Activated CD4-positive, alpha-beta T cell treated with anti-CD3 and anti-CD28 coated beads for 24 hours (primary cell): ENCODE measurements at regions not wholly inside any gene's neighbourhood (a gene's known extent, or its start where the extent isn't known, plus 50 kb on each side); places are given as distances from the start of the nearest gene placed in this dataset.
"Not testable (repeated sequence)": the region's sequence is repeated elsewhere in the genome, so short reads cannot be mapped to it uniquely, and the experiment has no call there.

Experiments used
- DNase-seq, 2 donors: peaks; one replicate each; pipeline ENCODE4 v3.0.0-alpha.2; 2020; ENCODE audit warnings: low read depth in 2 of 2

DNA sequence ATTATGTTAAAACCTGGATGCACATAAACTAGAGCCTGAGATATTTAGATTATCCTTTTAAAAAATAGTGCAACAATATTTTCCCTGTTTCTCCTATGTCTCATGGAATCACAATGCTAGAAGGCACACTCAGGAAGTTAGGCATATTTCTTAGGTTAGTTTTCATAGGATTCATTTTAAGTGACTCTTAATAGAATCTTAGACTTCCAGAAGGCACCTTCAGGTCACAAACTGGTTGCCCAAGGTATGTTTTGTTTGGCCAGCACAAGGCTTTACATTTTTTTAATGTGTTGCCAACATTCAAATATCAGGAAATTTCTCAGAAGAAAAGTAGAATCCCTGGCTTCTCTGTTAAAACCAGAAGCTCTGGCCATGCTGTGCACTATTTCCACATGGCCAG, 129.3 kb downstream of the LNPK start:
- DNase-seq: no peak

DNA sequence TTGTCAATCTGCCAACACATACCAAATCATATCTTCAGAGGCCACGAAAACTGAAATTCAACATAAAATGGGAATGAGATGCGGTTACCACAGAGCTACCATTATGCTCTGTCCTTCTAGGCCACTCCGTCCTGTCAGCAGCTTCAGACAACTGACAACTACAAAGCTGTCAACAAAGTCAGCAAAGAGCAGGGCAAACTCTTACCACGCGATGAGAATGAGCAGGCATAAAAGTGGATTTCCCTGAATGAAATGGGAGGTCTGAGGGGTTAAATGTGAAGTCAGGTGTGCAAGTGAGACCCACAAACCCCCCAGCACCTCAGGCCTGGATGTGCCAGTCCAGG, 130.1 kb downstream of the LNPK start:
- DNase-seq: no peak

DNA sequence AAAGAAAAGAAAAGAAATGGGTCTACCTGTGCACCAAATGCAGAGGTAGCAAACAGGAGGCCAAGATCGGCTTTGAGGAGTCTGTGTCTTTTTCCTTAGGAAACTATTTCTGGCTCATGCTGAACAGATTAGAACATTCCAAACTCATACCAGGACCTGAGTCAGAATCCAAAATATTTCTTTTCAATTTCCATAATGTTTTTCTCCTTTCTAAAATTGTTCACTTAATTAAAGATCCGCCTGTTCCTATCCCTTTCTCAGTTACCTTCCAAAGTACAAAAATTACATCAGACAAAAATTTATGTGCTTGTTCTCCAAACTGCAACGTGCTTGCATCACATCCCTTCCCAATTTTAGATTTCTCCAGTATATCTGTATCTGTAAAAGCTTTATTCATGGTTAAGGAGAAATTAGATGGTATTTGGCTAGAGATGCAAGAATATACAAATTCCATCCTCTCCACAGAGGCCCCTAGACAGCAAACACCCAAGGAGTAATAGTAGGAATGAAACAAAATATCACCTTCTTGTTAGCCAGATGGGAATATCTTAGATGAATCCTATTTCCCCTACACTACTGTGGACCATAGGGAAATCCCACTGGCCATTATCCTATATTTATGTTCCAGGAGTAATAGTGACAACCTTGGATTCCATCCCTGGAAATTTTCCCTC, 130.6 kb downstream of the LNPK start:
- DNase-seq: no peak

DNA sequence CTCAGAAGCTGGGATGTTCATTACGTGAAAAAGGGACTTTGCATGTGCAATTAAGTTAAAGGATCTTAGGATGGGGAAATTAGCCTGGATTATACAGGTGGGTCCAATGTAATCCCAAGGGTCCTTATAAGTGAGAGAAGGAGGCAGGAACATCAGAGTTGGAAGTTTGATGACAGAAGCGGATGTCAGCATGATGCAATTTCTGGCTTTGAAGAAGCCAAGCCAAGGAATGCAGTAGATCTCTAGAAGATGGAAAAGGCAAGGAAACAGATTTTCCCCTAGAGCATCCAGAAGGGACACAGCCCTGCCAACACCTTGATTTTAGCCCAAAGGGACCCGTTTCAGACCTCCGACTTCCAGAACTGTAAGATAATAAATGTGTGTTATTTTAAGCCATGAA, 136.4 kb downstream of the LNPK start:
- no peak for DNase-seq

DNA sequence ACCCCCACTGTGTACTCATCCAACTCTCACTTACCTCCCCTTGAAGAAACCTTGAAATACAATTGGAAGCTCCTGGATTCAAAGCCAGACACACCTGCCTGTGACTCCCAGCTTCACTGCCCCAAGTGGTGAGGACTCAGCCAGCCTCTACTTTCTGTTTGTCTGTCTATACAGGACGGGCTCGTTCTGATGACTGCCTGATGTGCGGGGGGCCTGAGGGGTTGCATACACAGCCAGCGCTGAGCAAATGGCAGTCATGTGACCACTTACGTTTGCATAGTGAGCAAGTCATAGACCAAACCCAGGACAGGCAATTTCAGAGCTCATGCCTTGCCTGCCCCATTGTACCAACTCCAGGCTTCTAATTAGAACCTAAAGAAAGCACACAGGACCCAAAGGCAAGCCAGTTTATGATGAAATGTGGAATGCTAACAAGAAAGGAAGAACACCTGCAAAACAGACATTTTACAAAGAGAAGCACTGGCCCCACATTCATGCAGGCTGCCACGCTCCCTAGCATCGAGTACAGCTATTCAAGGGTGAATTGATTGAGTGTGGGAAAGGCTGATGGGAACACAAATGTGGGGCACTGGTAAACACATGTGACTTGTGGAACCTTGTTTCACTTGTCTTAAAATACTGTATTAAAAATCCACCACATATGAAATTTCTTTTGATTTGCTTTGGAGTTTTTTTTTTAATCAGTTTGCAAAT, 137.8 kb downstream of the LNPK start:
- no peak for DNase-seq

DNA sequence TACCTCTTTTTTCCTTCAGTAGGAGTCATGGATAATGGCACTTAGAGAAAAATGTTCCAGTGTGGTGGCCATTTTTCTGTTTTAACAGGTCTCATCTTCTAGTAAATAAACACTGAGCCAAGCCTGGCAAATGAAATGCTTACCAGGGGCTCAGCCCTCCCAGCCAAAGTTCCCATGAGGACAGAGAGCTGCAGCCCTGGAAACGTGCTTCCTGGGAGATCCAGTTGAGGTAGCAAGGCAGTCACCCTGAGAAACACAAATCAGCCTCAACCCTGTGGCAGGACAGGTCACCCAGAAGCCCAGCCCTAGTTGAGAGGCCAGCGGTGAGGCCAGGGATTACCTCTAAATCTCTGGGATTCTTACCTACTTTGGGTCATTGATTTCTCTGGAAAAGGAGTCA, 140.1 kb downstream of the LNPK start:
- no peak for DNase-seq

DNA sequence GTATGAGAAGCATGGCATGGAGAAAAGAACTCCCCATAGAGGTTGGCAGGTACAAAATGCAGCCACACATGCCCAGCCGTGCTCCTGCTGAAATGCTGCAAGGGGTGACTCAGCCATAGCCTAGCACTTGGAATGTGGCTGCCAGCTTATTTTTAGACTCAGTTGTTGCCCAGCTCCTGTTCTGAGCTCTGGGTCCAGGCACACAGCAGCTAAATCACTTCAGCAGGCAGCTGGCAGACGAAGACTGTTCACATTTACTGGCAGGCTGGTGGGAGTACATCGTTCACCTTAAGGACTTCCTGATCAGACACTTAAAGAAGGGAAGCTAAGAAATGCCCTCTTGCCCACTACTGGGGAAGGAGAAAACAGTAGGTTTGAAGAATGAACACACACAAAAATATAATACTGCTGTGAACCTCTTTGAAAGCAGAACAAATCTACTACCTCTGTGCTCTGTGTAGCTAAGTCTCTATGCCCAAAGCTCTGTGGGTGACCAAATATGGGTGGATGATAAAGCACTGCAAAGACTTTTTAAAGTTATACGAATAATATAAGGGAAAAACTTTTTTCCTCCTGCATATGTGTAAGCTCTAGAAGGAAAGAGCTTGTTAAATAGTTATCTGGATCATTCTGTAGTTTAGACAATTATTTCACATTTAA, 146.1 kb downstream of the LNPK start:
- no peak for DNase-seq

DNA sequence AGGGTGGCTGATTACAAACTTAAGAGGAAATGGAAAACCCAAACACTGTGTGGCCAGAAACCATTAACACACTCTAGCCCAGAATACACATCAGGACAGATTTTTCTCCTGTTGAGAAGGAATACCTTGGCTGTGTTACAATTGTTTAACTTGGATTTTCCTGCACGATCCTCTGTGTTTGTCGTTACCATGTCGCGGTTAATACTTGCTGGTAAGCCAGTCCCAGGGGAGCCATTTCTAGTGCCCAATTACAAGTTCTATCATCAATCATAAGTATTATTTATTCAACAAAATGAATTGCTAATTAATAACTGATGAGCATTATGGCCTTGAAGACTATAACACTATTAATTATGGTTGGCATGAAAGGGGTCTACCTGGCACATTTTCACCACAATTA, 146.8 kb downstream of the LNPK start:
- no peak for DNase-seq

DNA sequence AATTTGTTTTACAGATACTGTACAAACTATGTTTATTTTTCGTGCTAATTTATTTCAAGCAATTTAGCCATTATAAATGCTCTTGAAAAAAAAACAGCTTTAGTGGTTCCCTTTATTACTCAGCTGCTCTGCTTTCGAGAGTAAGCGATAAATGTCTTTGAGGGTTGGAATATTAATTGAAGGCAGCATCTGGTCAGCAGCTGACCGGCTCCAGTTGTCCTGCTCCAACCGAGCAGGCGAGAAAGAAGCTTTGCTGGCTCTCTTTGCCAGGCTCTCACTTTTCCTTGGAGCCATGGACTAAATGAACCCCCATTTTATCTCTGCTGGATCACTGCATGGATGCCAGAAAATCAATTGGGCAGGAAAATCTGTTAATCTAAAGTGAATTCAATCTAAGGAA, 147.4 kb downstream of the LNPK start:
- DNase-seq: no peak

DNA sequence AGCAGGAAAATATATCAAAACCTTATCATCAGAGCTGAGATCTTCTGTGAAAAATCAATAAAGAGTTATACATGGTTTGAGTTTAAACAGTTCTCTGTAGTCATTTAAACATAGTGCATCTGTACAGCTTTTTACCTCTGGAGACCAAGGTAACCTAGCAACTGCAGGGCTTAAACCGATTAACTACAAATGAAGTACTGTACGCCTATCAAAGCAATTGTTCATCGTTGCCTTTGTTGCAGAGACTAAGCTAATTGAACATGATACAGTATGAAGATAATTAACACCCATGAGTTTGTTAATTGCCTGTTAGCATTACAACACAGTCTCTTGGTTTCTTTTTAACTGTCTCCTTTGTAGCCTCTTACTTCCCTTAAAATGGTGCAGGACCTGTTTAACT, 147.9 kb downstream of the LNPK start:
- DNase-seq: no peak

DNA sequence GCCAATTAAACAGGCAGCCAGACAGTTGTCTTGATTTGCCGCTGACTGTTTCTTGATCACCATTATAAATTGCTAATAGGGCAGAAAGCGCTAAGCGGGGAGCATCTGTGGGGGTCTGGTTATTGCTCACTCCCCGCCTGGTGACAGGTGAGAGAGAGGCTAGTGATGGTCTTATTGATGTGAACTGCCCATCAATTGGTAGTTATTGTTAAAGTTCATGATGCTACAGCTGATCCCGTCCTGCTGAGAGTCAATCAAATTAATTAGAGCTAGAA, 148.5 kb downstream of the LNPK start:
- no peak for DNase-seq

DNA sequence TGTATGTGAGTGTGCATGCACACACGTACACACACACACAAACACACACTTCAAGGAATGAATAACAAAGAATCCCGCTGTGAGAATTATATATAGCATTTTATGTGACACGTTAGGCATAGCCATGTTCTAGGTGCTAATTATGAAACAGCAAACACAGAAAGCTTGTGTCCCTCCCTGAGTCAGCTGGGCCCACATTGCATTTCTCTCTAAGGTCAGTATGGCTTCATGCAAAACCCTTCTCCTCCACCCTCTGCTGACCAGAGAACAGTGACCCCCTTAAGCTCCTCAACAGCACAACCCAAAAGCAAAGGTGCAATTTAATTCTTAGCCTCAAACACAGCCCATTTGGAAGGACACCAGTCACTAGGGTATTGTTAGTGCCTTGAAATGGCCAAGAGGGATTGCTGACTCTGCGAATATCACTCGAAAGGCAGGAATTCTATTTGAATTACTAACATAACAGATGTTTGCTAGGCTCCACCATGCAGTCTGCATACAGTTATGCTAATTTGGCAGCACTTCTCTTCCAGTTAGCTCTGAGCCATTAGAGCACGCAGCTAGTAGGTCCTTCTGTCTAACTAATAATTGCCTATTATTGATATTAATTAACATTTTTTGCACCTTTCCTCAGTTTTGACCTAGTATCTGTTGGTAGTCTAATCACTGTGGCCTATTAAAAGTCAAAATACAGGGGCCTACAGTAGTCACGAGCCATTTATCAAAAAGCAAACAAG, 149.0 kb downstream of the LNPK start:
- no peak for DNase-seq

DNA sequence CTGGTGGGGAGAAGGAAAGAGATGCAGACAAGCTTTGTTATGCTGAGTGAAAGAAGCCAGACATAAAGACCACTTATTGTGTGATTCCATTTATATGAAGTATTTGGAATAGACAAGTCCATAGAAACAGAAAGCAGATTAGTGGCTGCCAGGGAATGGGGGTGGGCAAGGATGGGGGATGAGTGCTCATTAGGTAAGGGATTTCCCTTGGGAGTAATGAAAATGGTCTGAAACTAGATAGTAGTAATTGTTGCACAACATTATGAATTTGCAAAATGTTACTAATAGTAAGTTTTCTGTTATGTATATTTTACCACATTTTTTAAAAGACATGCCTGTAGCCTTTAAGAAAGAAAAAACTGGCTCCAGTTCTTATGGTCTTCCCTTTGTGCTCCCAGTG, 154.9 kb downstream of the LNPK start:
- no peak for DNase-seq

DNA sequence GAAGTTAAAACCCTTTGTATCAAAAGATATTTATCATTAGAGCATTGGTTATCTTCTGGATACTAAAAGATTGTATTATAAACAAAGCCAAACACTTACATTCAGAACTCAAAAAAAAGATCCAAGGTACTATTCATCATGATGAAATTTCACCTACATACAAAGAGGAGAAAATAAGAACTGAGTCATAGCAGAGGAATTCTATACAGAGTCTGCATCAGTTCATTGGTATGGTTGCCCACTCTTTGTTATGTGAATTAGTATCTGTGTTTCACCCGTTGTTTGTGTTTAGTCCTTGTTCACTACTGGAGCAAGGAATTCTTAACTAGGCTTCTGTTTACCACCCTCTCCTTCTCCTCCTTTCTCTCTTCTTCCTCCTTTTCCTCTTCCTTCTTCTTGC, 157.9 kb downstream of the LNPK start:
- no peak for DNase-seq

DNA sequence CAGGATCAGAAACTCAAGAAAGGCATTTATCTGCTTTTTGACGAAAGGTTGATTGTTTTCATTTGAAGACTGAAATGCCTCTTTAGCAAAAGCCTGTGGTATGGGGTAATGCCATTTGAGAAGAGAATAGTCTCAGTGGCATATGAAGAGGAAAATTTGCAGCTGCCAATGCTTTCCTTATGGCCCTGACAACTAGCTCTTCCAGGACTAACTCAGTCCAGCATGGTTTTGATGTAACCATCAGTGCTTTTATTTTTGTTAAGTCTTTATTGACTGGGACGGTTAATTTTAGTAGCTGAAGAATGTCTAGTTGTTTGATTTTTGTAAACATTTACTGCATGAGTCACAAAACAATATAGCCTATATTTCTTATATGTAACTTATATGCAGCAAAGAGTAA, 158.4 kb downstream of the LNPK start:
- no peak for DNase-seq

DNA sequence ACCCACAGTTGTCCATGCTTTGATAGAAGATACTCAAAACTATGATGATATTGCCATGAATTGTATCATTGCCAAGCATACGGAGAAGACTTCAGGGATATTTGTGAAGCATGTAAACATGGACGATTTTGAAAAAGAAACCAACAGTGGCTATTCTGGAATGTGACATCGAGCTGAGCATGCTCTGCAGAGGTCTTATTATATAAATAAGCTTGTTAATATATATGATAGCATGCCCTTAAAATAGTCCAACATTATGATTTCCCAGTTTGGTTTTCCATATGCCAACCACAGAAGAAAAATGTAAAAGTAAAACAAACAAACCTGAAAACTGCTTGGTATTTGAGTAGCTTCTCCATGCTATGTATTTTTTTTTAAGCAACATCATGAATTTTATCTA, 159.1 kb downstream of the LNPK start:
- no peak for DNase-seq

DNA sequence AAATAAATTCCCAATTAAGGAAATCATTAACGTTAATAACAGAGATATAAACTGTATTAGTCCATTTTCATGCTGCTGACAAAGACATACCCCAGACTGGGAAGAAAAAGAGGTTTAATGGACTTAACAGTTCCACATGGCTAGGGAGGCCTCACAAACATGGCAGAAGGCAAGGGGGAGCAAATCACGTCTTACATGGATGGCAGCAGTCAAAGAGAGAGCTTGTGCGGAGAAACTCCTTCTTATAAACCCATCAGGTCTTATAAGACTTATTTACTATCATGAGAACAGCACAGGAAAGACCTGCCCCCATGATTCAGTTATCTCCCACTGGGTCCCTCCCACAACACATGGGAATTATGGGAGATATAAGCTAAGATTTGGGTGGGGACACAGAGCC, 161.3 kb downstream of the LNPK start:
- DNase-seq: not testable (repeated sequence)

DNA sequence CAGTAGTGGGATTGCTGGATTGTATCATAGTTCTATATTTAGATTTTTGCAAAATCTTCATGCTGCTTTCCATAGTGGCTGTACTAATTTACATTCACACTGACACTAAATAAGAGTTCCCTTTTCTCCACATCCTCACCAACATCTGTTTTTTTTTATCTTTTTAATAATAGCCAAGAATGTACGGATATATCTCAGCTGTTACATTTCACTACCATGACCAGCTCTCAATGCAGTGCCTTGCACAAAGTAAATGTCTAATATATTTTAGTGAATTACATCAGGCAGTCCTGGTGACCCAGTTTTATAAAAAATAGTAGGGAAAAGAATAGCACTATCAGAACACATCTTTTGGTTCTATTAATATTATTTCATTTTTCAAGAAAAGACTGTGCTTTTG, 161.8 kb downstream of the LNPK start:
- DNase-seq: no peak

DNA sequence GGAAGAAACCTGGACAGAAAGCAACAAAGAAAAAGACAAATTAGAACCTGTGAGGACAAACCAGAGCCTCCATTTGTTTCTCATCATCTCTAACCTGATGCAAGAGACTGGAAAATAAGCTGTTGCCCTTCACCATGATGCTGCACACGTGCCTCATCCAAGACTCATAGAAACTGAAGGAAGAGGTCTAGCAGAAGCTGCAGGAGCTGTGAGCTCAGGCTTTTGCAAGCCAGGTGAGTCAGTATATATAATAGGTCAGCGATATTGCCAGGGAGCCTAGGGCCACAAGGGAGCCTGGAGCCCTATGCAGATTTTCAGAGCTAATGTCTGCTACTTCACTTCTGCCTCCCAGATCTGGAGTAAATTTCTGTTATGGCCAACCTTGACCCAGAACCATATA, 163.1 kb downstream of the LNPK start:
- DNase-seq: no peak

DNA sequence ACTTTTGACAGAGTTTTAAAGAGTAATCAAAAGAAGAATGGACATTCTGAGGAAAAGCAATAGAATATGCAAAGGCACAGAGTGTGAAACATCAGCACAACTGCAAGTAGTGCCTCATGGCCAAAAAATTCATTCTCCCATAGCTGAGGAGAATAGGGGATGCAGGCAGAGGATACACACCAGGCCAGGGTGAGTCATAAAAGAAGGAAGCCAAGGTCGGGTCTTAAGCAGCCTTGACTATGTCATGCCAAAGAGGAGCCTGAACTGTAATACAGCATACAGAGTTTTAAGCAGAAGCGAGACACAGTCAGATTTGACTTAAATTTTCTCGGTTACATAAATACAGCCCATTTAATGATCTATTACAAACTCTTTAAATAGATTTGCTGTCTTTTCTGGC, 165.0 kb downstream of the LNPK start:
- DNase-seq: no peak

DNA sequence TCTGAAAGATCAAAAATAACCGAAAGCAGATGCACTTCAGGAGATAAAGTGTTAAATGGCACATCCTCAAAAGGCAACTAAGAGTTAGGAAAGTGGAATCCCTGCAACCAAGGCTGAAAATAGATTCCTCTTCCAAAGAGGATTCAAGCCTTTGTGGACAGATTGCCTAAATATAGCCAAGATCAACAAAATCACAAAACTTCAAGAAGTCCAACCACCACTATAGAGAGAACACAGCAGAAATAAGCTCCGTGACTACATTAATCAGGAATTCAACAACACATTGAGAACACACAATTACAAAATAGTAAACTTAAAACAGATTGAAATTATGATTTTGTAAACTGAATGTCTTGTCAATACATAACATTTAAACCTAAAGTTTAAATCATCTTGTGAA, 165.7 kb downstream of the LNPK start:
- DNase-seq: no peak

DNA sequence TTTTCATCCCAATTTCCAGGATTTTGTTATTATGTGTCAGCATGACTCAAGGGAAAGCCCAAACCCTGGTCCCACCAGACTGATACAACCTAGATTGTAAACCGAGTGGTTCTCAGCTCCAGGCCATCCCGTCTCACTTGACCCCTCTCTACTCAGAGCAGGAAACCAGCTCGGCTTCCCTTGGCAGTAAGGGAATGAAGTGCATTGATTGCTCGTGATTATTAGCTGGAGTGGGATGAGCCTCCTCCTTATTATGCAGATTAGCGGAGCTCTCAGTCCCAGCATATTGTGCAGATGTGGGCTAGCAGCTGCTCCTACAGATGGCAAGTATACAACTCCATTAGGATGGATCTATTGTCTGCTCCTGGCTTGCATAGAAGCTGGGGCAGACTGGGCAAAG, 167.6 kb downstream of the LNPK start:
- DNase-seq: no peak

DNA sequence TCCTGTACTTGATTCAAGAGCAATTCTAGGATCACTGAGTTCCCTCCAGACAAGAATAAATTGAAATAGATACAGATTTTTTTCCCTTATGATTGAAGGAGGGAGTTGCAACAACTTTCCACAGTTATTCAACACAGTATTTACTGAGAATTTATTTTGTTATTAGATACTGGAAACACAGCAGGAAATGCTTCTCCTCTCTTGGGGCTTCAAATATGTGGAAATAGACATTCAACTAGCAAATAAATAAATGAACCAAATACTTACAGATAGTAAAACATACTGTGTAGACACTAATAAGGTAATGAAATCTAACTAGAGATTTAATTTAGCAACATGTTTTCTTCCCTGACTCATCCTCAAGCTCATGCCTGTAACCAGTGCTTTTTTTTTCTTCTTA, 169.2 kb downstream of the LNPK start:
- no peak for DNase-seq
